Suprapubic skin (tissue), 4 donors: ENCODE measurements at regions not wholly inside any gene's neighbourhood (a gene's known extent, or its start where the extent isn't known, plus 50 kb on each side); places are given as distances from the start of the nearest gene placed in this dataset.

ENCODE experiments used
- POLR2A ChIP-seq, 2 donors: fragments of 450-650 bp; IDR thresholded peaks; one replicate each; pipeline ENCODE4 v1.6.1; 2017; ENCODE audit warnings: antibody characterized with exemption in 2 of 2, mild to moderate bottlenecking in 2 of 2, moderate library complexity in 2 of 2
- POLR2AphosphoS5 ChIP-seq, 3 donors: sonication (generic); formaldehyde crosslinking; IDR thresholded peaks; one replicate each; pipeline ENCODE4 v1.6.1; 2017; ENCODE audit warnings: antibody characterized with exemption in 3 of 3
- TF ChIP-seq, protein P1 (sequence below), 2 donors: fragments of 200-600 bp in 1 of 2; fragments of 450-650 bp in 1 of 2; sonication (generic) in 1 of 2; IDR thresholded peaks; one replicate each; pipeline ENCODE4 v1.5.1; 2016 to 2019; ENCODE audit warnings: antibody characterized with exemption in 2 of 2, mild to moderate bottlenecking in 1 of 2, moderate library complexity in 1 of 2

DNA sequence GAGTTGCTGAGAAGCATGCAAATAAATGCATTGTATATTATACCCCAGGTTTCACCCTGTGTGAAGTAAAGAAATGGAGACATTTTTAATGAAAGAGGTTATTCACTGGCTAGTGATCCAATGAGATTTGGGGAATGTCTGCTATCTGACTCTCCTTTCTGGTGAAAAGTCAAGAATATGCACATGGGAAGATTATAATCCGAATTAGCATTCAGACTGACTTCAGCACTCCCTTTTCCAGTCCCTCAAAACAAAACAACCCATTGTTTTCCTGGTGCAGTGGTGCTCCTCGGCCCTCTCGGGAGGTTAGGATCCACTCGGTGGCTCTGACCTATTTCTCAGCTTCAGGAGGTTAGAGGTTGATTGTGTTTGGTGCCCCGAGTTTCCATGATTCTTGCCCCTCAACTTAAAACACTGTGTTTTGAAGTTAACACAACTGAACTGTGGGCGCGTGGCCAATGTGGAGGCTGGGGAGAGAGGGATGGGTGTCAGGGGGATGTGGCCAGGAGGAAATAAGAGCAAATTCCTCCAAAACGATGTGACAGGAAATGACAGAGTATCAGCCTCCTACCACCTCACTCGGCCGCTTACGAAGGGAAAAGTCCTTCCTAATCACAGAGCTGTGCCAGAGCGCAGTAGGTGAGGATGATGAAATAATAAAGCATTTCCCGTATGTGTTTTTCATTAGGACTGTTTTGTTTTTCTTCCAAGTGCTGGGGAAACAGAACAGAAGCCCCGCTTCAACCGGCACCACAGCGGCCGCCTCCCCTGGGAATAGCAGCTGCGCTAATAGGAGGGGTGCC, 440.1 kb downstream of the MTX2 start:
- TF ChIP-seq, protein P1, sequence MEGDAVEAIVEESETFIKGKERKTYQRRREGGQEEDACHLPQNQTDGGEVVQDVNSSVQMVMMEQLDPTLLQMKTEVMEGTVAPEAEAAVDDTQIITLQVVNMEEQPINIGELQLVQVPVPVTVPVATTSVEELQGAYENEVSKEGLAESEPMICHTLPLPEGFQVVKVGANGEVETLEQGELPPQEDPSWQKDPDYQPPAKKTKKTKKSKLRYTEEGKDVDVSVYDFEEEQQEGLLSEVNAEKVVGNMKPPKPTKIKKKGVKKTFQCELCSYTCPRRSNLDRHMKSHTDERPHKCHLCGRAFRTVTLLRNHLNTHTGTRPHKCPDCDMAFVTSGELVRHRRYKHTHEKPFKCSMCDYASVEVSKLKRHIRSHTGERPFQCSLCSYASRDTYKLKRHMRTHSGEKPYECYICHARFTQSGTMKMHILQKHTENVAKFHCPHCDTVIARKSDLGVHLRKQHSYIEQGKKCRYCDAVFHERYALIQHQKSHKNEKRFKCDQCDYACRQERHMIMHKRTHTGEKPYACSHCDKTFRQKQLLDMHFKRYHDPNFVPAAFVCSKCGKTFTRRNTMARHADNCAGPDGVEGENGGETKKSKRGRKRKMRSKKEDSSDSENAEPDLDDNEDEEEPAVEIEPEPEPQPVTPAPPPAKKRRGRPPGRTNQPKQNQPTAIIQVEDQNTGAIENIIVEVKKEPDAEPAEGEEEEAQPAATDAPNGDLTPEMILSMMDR (IDR thresholded peaks at IDR 0.05) = no peak
- TF ChIP-seq POLR2AphosphoS5 (IDR thresholded peaks at IDR 0.05) (no peak), POLR2A (IDR thresholded peaks at IDR 0.05) (no peak)
